A673 (cell line): ENCODE measurements at regions not wholly inside any gene's neighbourhood (a gene's known extent, or its start where the extent isn't known, plus 50 kb on each side); places are given as distances from the start of the nearest gene placed in this dataset.

Experiments used
- EZH2 ChIP-seq: fragments of 200-600 bp; sonication (generic); IDR thresholded peaks from 2 replicates; pipeline ENCODE4 v1.6.1; 2017; ENCODE audit warnings: borderline replicate concordance, low read depth, mild to moderate bottlenecking, mixed read lengths, antibody characterized with exemption, low read length; ENCODE audit not compliant: poor library complexity, severe bottlenecking
- TF ChIP-seq, protein P1 (sequence below): fragments of 300-800, 200-600 bp; sonication (generic); conservative IDR thresholded peaks from 2 replicates; pipeline ENCODE4 v1.5.1; 2017; ENCODE audit warnings: low read depth, mild to moderate bottlenecking, antibody characterized with exemption, low read length, moderate library complexity, mixed read lengths

GRCh38 chr7:29754874-29755490 lies 51.3 kb upstream of the WIPF3 start:
- TF ChIP-seq, protein P1, sequence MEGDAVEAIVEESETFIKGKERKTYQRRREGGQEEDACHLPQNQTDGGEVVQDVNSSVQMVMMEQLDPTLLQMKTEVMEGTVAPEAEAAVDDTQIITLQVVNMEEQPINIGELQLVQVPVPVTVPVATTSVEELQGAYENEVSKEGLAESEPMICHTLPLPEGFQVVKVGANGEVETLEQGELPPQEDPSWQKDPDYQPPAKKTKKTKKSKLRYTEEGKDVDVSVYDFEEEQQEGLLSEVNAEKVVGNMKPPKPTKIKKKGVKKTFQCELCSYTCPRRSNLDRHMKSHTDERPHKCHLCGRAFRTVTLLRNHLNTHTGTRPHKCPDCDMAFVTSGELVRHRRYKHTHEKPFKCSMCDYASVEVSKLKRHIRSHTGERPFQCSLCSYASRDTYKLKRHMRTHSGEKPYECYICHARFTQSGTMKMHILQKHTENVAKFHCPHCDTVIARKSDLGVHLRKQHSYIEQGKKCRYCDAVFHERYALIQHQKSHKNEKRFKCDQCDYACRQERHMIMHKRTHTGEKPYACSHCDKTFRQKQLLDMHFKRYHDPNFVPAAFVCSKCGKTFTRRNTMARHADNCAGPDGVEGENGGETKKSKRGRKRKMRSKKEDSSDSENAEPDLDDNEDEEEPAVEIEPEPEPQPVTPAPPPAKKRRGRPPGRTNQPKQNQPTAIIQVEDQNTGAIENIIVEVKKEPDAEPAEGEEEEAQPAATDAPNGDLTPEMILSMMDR, result no peak
- TF ChIP-seq EZH2, result no peak
